ENCODE measurements at regions not wholly inside any gene's neighbourhood (a gene's known extent, or its start where the extent isn't known, plus 50 kb on each side); places are given as distances from the start of the nearest gene placed in this dataset.
"Not testable (repeated sequence)": the region's sequence is repeated elsewhere in the genome, so short reads cannot be mapped to it uniquely, and the experiment has no call there.

DNA sequence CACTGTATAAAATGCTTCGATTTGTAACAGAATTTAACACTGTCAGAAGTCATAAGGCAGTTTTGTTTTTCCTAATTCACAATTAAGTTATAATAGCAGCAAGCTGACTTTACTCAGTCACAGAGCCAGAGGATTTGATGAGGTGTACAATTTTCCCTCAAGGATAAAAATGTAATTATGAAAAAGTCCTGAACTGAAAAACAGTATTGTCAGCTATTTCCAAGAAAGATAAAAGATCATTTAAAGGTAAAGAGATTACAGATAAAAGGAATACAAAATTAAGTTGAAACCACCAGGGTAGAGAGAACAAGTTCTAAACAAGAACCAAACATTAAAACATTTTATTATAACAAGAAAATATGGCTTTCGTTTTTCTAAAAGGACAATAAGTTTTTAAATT lies 86.8 kb upstream of the ZFP42 start:
- DNase-seq (ENCODE audit: insufficient read length, low spot score) (no peak), FAIRE-seq (no peak)
- no peak for TF ChIP-seq CTCF (IDR thresholded peaks at IDR 0.05; ENCODE audit: insufficient read depth, missing control alignments)

- no peak for DNase-seq (ENCODE audit: insufficient read length, low spot score)
- no peak for TF ChIP-seq CTCF (IDR thresholded peaks at IDR 0.05; ENCODE audit: insufficient read depth, missing control alignments)
- no peak for FAIRE-seq
These were observed 84.8 kb upstream of the ZFP42 start for GRCh38 chr4:187910741-187911140.

- DNase-seq (ENCODE audit: insufficient read length, low spot score); FAIRE-seq: not testable (repeated sequence)
These were observed 80.2 kb upstream of the ZFP42 start for GRCh38 chr4:187915406-187915805.

- FAIRE-seq (no peak), DNase-seq (ENCODE audit: insufficient read length, low spot score) (no peak)
- no peak for TF ChIP-seq CTCF (IDR thresholded peaks at IDR 0.05; ENCODE audit: insufficient read depth, missing control alignments)
These were observed 75.6 kb upstream of the ZFP42 start for GRCh38 chr4:187919966-187920365.

- DNase-seq (ENCODE audit: insufficient read length, low spot score) (no peak), FAIRE-seq (no peak)
- no peak for TF ChIP-seq CTCF (IDR thresholded peaks at IDR 0.05; ENCODE audit: insufficient read depth, missing control alignments)
These were observed 73.5 kb upstream of the ZFP42 start for GRCh38 chr4:187921946-187922623.

DNA sequence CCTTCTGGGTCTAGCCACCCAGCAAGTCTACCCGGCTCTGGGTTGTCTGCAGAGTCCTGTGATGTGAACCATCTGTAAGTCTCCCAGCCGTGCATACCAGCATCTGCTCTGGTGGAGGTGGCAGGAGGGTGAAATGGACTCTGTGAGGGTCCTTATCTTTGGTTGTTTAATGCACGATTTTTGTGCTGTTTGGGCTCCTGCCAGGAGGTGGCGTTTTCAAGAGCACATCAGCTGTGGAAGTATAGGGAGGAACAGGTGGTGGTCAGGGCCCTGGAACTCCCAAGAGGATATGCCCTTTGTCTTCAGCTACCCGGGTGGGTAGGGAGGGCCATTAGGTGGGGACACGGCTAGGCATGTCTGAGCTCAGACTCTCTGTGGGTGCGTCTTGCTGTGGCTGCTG lies 66.5 kb upstream of the ZFP42 start:
- no peak for TF ChIP-seq CTCF (IDR thresholded peaks at IDR 0.05; ENCODE audit: insufficient read depth, missing control alignments)
- no peak for DNase-seq (ENCODE audit: insufficient read length, low spot score)
- no peak for FAIRE-seq

- no peak for TF ChIP-seq CTCF (IDR thresholded peaks at IDR 0.05; ENCODE audit: insufficient read depth, missing control alignments)
- DNase-seq (ENCODE audit: insufficient read length, low spot score) = no peak
- no peak for FAIRE-seq
These were observed 60.8 kb upstream of the ZFP42 start for GRCh38 chr4:187934766-187935165.

GRCh38 chr4:187937557-187937956 lies 58.0 kb upstream of the ZFP42 start:
- TF ChIP-seq CTCF (IDR thresholded peaks at IDR 0.05; ENCODE audit: insufficient read depth, missing control alignments) = no peak
- FAIRE-seq = no peak
- no peak for DNase-seq (ENCODE audit: insufficient read length, low spot score)
